ENCODE measurements at regions not wholly inside any gene's neighbourhood (a gene's known extent, or its start where the extent isn't known, plus 50 kb on each side); places are given as distances from the start of the nearest gene placed in this dataset.
A peak's percentile ranks its signal among the peaks of the same experiment; 100 is the strongest.

DNA sequence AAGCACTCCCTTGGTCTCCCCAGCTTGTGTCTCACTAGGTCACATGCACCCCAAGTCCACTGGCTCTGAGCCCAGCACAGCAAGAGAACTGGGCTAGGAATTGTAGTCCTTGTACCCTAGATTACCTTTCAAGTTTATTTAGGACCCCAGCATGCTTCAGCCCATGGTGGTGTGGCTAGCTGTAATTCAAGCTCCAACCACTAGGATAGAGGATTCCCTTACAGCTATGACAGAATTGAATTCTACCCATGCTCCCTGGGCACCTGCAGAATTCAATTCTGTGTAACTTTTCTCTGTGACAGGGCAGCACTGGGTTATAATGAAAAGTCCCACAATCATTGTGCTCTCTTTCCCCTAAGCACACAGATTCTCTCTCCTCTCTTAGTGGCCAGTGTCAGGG lies 253.8 kb upstream of the DMD start:
- no peak for DNase-seq

DNA sequence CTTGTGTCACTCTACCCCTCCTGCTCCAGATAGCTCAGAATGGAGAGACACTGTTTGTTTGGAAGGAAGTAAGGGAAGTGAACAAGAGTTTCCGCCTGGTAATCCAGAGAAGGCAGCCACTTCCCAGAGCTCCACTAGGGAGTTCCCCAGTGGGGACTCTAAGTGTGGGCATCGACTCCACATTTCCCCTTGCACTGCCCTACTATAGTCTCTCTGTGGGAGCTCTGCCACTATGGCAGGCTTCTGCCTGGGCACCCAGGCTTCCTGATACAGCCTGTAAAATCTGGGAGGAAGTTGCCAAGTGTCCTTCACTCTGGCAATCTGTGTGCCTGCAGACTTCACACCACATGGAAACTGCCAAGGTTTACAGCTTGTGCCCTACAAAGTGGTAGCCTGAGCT lies 245.8 kb upstream of the DMD start:
- DNase-seq: no peak

- no peak for DNase-seq
Observed at GRCh38 chrX:33447285-33447684, 235.9 kb upstream of the DMD start.

GRCh38 chrX:33434256-33435092 lies 223.1 kb upstream of the DMD start:
- peak; percentile 37 for DNase-seq

DNA sequence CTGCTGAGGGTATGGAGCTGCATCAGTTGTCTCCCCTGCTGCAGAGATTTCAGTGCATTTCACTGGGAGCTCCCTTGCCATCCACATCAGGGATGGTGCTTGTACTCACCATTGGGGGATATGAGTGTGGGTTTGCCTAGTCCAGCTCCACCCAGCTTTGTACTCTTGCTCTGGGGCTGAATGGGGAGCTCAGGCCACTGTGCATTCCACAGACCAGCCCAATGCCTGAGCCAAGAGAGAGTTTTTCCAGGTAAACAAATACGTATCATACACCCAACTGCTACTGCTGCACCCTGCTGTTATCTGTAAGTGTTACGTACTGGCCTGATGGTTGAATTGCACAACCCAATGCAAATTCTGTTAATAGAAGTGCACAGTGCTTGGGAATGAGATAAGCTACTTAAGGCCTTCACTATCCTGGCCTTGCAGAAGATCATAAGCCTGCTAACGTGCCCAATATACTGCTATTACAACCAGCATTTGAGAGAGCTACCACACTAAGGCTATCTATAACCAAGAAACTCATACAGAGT lies 205.0 kb upstream of the DMD start:
- no peak for DNase-seq

DNA sequence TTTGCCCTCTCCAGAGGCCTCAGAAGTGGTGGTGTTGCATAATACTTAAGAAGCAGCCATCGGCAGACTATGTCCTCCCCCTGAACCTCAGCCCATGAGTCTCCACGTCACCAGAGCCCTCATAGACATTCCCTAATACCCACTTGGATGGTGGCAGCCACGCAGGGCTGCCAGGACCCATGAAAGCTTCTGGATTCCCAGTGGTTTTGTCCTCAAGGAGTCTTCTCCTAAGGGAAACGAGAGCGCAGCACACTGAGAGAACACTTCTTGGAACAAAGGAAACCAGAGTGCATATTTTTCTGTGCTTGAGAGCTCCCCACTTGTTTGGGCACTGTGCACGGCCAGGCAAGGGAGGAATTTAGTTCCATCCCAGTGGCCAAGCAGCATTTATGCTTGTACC lies 204.1 kb upstream of the DMD start:
- no peak for DNase-seq

DNA sequence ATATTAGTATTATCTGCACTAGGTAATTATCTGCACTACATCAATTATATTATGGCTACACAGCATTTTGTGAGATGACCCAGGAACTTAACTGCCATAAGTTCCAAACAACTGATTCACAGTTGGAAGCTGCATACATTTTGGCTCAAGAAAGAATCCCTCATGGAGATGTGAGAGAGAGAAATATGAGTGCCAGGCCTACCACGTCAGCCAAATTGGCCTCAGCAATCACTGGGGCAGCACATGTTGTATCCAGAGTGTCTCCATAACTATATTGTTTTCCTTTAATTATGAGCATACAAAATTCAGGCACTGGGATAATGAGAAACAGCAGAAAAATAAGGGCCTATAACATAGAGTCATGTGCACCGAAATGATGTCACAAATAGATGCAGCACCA lies 174.2 kb upstream of the DMD start:
- no peak for DNase-seq

GRCh38 chrX:33379839-33380238 lies 168.5 kb upstream of the DMD start:
- DNase-seq: no peak

DNA sequence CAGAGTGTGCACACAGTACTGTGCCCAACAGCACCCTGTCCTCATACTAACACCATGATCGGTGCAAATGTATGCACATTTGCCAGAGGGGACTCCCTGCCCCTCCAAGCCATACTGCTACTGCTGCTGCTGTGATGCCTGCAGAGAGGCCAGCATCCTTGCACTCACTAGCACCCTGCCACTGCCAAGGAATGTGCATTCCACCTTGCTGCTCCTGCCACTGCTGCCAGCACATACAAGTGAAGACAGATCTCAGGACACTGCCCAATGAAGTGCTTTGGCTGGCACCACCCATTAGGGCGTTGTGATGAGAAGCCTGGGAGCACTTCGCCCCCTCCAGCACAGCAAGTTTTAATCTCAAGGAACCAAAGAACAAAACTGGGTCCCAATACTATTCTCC lies 146.3 kb upstream of the DMD start:
- DNase-seq: no peak

GRCh38 chrX:33339219-33339618 lies 127.9 kb upstream of the DMD start:
- no peak for DNase-seq

DNA sequence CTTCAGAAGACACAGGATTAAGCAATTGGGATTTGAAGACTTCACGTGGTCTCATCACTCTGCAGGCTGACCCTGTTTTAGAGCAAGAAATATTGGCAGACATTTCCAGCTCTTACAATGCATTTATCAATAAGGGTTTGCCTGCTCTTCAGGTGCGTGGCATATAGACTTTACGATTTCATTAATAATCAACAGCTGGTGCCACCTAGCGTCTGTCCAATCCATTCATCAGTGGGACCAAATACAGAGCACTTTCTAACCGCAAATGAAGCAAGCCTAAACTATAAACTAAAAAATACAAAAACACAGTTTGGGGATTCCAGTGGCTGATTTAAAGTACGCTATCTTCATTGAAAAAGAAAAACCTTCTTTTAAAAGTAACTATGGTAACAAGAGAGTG lies 125.4 kb upstream of the DMD start:
- DNase-seq: peak; percentile 33

DNA sequence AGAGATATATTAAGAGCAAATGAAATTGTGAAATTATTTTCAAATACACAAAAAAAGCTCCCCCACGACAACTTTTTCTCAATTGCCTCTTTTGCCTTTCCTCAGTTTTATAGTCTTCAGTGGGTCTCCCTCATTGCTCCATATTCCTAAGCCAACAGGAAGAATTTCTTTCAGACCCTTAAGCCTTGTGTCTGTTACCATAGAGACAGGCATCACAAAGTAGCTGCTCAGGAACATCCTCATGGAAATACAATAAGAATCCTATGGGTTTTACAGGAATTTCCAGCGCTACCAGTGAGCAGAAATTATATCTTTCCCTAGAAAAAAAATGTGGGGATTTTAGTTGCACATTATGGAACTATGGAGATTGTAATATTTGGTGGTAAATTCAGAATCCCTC lies 121.9 kb upstream of the DMD start:
- no peak for DNase-seq

DNA sequence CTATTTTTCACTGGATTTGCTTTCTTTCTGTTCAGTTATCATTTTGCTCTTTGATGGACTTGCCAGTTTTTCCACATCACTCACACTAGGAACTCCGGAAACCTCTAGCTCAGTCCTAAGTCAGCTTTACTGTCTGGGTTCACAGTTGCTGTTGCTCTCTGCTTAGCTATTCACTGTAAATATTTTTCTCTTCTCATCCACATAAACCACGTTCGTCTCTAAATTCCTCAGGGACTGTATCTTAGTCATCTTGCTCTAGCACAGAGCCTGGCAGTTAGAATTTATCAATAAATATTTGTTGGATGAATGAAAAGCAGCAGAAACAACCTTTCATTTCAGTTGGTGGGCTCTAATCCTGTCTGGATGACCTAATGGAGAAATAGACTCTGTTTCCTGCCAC lies 119.4 kb upstream of the DMD start:
- no peak for DNase-seq

DNA sequence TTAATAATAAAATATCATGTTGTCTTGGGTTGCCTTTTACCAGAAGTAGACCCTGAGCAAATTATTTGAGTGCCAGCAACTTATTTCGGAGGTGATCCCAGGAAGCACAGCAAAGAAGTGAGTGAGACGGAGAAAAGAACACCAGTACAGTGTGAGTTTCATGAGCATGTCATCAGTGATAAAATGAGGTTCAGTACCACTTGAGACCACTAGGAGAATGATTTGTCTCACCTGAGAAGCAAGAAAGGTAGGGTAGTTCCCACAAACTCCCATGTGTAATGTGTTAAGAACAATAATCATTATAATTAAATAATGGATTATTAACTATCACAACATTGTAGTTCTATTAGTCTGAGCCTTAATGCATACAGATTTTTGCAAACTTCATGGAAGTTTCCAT lies 112.8 kb upstream of the DMD start:
- no peak for DNase-seq

DNA sequence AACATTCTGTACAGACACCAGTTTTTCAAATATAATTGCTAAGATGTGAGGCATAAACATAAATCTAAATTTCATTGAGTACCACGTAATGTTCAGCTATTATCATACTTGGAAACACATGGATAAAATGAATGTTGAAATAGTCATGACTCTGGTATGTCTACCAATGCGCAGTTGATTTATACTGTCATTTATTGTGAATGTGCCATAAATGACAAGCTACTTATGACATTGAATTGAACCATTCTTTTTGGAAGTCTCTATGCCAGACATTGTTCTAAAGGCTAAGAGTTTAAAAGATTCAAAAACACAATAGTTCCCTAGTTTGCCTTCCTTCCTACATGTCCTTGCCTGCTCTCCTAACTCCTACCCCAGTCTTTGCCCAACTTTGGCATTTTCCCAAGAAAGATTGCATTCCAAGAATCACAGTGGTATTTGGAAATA lies 96.6 kb upstream of the DMD start:
- DNase-seq: no peak

DNA sequence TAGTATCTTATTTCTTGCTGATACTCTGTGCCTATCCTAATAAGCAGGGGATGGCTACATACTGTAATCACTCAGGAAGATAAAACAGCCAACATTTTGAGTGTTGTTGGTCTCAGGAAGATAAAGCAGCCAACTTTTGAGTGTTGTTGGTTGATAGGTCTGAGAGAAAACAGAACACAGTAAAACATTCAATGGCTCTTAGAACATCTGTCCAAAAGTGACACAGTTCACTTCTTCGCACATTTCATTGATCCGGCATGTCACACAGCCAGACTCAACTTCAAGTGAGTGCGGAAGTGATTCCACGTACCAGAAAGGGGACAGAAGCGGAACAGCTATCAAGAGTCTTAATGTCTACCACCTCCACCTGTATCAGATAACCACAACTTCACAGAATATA lies 87.3 kb upstream of the DMD start:
- no peak for DNase-seq

DNA sequence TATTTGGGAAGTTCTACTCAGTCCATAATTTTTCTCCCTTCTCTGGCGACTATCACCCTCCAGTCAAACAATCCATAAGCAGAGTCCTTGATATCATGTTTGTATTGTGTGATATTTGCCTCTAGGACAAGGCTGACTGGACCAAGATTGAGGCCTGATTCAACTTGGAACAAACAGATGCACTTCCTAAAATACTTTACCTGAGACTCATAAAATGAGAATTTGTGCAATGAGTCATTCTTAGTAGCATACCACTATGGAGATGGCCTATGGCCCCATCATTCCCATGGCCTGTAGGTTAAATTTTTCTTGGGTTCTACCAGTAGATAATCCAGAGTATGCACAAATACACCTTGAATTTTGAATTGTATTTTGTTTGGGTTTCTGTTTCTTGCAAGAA lies 74.2 kb upstream of the DMD start:
- DNase-seq: no peak

GRCh38 chrX:33277046-33277445 lies 65.7 kb upstream of the DMD start:
- no peak for DNase-seq

DNA sequence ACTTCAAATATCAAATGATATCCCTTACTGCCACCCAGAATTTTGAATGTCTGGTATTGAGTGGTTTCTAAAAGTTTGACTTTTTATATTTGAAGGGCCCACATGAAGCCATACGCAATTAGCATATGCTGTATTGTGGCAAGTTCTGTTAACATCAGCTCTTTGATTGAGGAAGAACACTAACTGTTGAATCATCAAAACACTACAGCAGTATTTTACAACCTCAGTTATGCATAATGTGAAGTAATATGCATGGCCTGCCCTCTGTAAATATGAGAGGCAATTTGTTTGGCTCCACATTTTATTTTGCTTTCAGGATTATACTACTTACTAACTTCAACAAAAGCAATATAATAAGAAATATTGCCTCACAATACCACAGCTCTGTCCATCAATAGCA lies 62.2 kb upstream of the DMD start:
- DNase-seq: no peak

GRCh38 chrX:33272986-33273385 lies 61.6 kb upstream of the DMD start:
- DNase-seq: no peak
